Upper lobe of right lung (tissue), 1 donor: ENCODE measurements at regions not wholly inside any gene's neighbourhood (a gene's known extent, or its start where the extent isn't known, plus 50 kb on each side); places are given as distances from the start of the nearest gene placed in this dataset.

ENCODE experiments used
- ATAC-seq: fragments of 200-7000 bp; cut with Tn5 transposase; one replicate; pipeline ENCODE4 v1.9.1; 2020; ENCODE audit warnings: mild to moderate bottlenecking, moderate library complexity
- DNase-seq: peaks from one replicate; pipeline ENCODE4 v3.0.0-alpha.2; 2020
- H3K27ac ChIP-seq: fragments of 200-600 bp; one replicate; pipeline ENCODE4 v1.8.0; 2022
- H3K27me3 ChIP-seq: fragments of 200-600 bp; one replicate; pipeline ENCODE4 v1.8.0; 2022; ENCODE audit warnings: mild to moderate bottlenecking
- H3K36me3 ChIP-seq: fragments of 200-600 bp; one replicate; pipeline ENCODE4 v1.8.0; 2022
- H3K4me1 ChIP-seq: fragments of 200-600 bp; one replicate; pipeline ENCODE4 v1.8.0; 2022
- H3K4me3 ChIP-seq: fragments of 200-600 bp; one replicate; pipeline ENCODE4 v1.8.0; 2022; ENCODE audit warnings: mild to moderate bottlenecking
- H3K9me3 ChIP-seq: fragments of 200-600 bp; one replicate; pipeline ENCODE4 v1.8.0; 2022
- intact Hi-C: fragments of 100-400 bp; cut with DNase I; formaldehyde crosslinking; loops from one replicate; pipeline ENCODE4 v1.11.0; 2022
- TF ChIP-seq, protein P1 (sequence below): fragments of 200-600 bp; IDR thresholded peaks from one replicate; pipeline ENCODE4 v1.8.0; 2022; ENCODE audit warnings: antibody characterized with exemption
- donor health status: DM: no; HTN: yes; CAD: no; lungs with severe emphysema.

- TF ChIP-seq, protein P1, sequence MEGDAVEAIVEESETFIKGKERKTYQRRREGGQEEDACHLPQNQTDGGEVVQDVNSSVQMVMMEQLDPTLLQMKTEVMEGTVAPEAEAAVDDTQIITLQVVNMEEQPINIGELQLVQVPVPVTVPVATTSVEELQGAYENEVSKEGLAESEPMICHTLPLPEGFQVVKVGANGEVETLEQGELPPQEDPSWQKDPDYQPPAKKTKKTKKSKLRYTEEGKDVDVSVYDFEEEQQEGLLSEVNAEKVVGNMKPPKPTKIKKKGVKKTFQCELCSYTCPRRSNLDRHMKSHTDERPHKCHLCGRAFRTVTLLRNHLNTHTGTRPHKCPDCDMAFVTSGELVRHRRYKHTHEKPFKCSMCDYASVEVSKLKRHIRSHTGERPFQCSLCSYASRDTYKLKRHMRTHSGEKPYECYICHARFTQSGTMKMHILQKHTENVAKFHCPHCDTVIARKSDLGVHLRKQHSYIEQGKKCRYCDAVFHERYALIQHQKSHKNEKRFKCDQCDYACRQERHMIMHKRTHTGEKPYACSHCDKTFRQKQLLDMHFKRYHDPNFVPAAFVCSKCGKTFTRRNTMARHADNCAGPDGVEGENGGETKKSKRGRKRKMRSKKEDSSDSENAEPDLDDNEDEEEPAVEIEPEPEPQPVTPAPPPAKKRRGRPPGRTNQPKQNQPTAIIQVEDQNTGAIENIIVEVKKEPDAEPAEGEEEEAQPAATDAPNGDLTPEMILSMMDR: no peak
- ATAC-seq (no peak), DNase-seq (no peak)
- Histone ChIP-seq H3K27me3 (no peaks in the 10 kb centered on the region), H3K4me3 (no peak overlapping the region), H3K4me1 (no peaks in the 10 kb centered on the region), H3K9me3 (no peaks in the 10 kb centered on the region), H3K36me3 (no peaks in the 10 kb centered on the region), H3K27ac (no peak overlapping the region)
- intact Hi-C loops: no loop called here
Observed at GRCh38 chr13:78036841-78037240, 118.2 kb upstream of the EDNRB start.

- TF ChIP-seq, protein P1: no peak
- Histone ChIP-seq H3K4me3 (no peak overlapping the region), H3K27ac (no peak overlapping the region), H3K27me3 (no peaks in the 10 kb centered on the region), H3K9me3 (no peaks in the 10 kb centered on the region), H3K36me3 (no peaks in the 10 kb centered on the region), H3K4me1 (no peaks in the 10 kb centered on the region)
- intact Hi-C loops: no loop called here
- peak; percentile 56 for ATAC-seq
- no peak for DNase-seq
Observed at GRCh38 chr13:78035500-78035899, 116.9 kb upstream of the EDNRB start.

GRCh38 chr13:78033509-78033908 is 114.9 kb upstream of the EDNRB start:
- ATAC-seq: no peak
- Histone ChIP-seq H3K4me3 (no peak overlapping the region), H3K36me3 (no peaks in the 10 kb centered on the region), H3K27me3 (no peaks in the 10 kb centered on the region), H3K9me3 (no peaks in the 10 kb centered on the region), H3K4me1 (no peaks in the 10 kb centered on the region), H3K27ac (no peak overlapping the region)
- TF ChIP-seq, protein P1: no peak
- no peak for DNase-seq
- intact Hi-C loops: no loop called here

- intact Hi-C loops: no loop called here
- TF ChIP-seq, protein P1: no peak
- Histone ChIP-seq H3K27ac (no peak overlapping the region), H3K9me3 (no peaks in the 10 kb centered on the region), H3K27me3 (no peaks in the 10 kb centered on the region), H3K4me3 (no peak overlapping the region), H3K4me1 (no peaks in the 10 kb centered on the region), H3K36me3 (no peaks in the 10 kb centered on the region)
- ATAC-seq (no peak), DNase-seq (no peak)
Observed at GRCh38 chr13:78032132-78032531, 113.5 kb upstream of the EDNRB start.

- Histone ChIP-seq H3K4me3 (no peak overlapping the region), H3K4me1 (no peaks in the 10 kb centered on the region), H3K27me3 (no peaks in the 10 kb centered on the region), H3K36me3 (no peaks in the 10 kb centered on the region), H3K27ac (no peak overlapping the region), H3K9me3 (no peaks in the 10 kb centered on the region)
- TF ChIP-seq, protein P1: no peak
- DNase-seq: no peak
- ATAC-seq: no peak
- intact Hi-C loops: no loop called here
Observed at GRCh38 chr13:78030341-78030896, 111.8 kb upstream of the EDNRB start.

DNA sequence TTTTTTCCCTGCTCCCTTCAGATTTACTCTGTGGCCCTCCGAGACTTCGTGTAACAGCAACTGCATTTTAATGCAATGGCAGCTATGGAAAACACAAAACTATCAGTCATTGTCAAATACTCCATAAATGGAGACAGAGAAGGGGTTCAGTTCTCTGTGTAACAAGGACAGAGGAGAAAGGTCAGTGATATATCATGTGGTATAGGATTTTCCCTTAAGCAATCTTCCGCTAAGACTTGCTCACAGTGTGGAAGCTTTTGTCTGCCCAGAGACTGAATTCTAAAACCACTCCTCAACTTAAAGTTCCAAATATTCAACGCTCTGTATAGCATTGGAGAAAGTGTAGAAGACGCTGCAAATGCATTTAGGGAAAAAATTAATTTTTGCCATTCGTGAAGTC is 111.3 kb upstream of the EDNRB start:
- TF ChIP-seq, protein P1: no peak
- H3K4me1 ChIP-seq: no peaks in the 10 kb centered on the region
- no peak for DNase-seq
- no peak for ATAC-seq
- H3K27ac ChIP-seq: no peak overlapping the region
- H3K27me3 ChIP-seq: no peaks in the 10 kb centered on the region
- no peaks in the 10 kb centered on the region for H3K36me3 ChIP-seq
- no peak overlapping the region for H3K4me3 ChIP-seq
- no peaks in the 10 kb centered on the region for H3K9me3 ChIP-seq
- intact Hi-C loops: no loop called here
